NCI-H69 (cell line): ENCODE measurements at regions not wholly inside any gene's neighbourhood (a gene's known extent, or its start where the extent isn't known, plus 50 kb on each side); places are given as distances from the start of the nearest gene placed in this dataset.
A peak's percentile ranks its signal among the peaks of the same experiment; 100 is the strongest.
"Not testable (repeated sequence)": the region's sequence is repeated elsewhere in the genome, so short reads cannot be mapped to it uniquely, and the experiment has no call there.

Source experiments
- DNase-seq: peaks from one replicate; lab custom pipeline; 2025; lab: John Stamatoyannopoulos, UW

DNA sequence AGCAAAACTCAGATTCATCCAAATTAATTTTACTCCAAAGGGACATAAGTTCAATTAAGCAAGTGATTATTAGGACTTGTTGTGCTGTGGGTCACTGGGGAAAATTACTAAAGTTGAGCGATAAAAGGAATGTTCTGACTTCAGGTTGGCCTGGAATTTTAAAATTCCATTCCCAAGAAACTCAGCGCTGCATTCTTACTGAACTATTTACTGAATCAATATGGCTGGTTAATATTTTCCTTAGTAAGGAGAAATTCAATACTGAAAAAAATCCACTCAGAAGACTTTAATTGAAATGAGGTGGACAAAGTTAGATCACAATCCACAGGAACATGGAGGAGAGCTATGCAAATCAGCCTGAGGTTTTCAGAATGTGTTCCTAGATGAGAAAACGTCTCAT lies 578.9 kb upstream of the NR5A2 start:
- DNase-seq = no peak

- no peak for DNase-seq
Measured at GRCh38 chr1:199449221-199449620, 578.3 kb upstream of the NR5A2 start.

GRCh38 chr1:199449681-199450080 lies 577.8 kb upstream of the NR5A2 start:
- no peak for DNase-seq

DNA sequence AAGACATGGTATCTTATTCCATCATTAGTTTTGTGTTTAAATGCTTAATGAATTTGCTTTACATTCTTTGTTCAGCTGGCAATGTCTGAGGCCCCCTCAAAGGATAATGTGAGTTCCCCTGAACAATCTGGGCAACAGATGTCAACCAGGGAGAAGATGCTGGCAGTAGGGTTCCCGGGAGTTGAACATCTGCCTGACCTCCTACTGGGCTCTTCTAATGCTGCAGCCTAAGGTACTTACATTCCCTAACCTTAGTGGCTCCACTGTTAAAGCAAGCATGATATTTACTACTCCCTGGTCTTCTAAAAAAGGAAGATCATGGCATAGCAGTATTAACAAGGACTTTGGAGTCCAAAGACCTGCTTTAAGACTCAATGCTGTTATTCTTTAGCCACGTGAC lies 574.9 kb upstream of the NR5A2 start:
- peak; percentile 90 for DNase-seq

GRCh38 chr1:199453723-199454122 lies 573.8 kb upstream of the NR5A2 start:
- DNase-seq = peak; percentile 40

DNA sequence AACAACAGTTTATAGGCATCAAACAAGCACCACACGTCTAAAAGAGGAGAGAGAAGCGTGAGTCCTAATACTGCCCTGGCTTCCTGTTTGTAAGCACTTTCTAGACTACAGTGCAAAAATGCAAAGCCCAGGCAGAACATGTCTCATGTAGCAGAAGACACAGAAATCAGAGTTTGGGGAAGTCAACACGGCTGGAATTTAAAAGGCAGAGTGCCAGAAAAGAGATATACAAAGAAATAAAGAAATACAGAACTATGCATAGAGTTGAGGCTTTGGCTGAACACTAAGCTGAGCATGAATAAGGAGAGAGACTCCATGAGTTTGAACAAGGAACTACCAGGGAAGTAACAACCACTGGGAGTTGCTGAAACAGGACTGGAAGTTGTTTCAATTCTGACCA lies 566.6 kb upstream of the NR5A2 start:
- DNase-seq = peak; percentile 22

GRCh38 chr1:199463521-199464127 lies 563.9 kb upstream of the NR5A2 start:
- DNase-seq = peak; percentile 85

GRCh38 chr1:199466961-199467360 lies 560.5 kb upstream of the NR5A2 start:
- DNase-seq = no peak

DNA sequence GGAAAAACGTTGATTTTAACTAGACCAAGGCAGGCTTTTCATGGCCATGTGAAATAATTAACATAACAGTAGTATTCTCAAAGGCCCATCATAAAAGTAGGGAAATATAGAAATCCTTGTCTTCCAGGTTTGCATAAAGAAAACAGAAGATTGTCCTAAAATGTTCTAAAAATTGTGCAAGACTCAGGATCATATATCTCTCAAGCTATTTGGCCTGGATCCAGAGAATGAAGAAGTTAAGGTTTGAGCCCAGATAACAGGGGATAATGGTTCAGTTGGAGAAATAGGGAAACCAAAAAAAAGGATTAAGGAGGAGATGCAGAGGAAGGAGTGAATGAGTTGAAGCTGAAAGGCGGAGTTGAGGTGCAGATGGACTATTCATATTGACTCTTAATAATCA lies 555.5 kb upstream of the NR5A2 start:
- no peak for DNase-seq

DNA sequence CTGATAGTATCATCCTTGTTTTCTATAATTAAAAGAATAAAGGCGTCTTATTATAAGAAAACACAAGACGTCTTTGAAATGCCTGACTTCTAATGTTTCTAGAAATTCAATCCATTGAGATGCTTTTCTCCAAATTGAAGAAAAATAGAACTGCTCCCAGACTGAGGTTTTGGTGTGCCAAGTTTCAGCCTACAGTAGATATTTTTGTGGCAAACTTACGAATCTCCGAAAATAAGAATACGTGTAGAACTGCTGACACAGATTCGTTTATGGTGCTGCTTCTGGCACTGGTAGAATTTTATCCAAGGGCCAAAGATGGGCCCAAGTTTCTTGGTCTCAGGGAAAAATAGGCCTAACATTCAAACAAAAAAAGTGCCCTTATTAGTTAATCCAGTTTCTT lies 554.5 kb upstream of the NR5A2 start:
- DNase-seq = no peak

DNA sequence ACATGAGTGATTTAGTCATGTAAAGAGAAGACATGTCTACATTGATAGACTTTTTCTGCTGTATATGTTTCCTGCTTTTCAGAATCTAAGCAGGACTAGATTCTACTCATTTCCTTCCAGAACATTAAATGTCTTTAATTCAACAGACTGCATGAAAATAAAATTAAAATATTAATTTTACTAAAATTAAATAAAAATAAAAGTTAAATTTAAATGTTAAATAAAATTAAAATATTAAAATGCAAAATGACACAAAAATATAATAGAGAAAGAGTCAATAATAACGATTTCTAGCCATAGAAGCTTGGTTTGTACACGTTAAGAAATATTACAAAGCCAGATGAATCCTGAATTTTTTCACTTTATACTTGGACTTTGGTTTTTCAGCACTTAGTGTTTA lies 552.8 kb upstream of the NR5A2 start:
- no peak for DNase-seq

DNA sequence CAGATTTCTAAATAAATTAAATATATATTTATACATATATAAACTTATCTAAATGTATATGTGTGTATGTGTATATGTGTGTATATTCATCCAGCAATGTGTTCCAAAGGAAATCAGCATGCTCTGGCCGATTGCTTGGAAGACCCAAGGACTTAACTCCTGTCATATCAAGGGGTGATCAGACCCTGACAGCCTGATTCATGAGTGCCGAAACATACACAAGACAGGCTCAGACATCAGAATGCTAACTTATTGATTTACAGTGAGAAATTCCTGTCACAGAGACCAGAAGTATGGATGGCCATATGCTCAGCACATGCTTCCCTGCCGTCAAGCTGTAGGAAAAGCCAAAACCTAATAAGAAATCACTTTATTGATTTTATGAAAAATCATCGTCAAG lies 545.1 kb upstream of the NR5A2 start:
- DNase-seq = no peak

GRCh38 chr1:199489594-199489993 lies 537.9 kb upstream of the NR5A2 start:
- DNase-seq = no peak

GRCh38 chr1:199490769-199491527 lies 536.6 kb upstream of the NR5A2 start:
- DNase-seq = peak; percentile 65

- DNase-seq = no peak
Measured at GRCh38 chr1:199495432-199495831, 532.1 kb upstream of the NR5A2 start.

- DNase-seq = not testable (repeated sequence)
Measured at GRCh38 chr1:199498802-199499201, 528.7 kb upstream of the NR5A2 start.

GRCh38 chr1:199508072-199508471 lies 519.4 kb upstream of the NR5A2 start:
- DNase-seq = no peak

- DNase-seq = no peak
Measured at GRCh38 chr1:199508653-199509052, 518.9 kb upstream of the NR5A2 start.

DNA sequence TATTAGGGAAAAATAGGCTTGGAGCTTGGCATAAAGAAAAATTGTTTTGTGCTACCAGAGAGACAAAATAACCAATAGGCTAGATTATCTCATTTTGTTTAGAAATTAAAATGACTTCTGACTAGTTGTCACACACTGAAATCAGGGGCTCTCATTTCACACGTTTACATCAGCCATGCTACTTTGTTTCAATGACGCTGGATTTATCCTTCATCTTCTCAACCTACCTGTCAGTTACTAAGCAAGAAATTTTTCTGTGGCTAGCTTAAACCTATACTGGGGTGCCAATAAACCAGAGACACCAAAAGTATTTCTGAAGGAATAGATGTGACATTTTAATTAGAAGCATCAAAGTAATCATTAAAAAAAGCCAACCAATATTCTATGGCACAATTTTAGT lies 518.1 kb upstream of the NR5A2 start:
- no peak for DNase-seq

GRCh38 chr1:199510314-199510713 lies 517.2 kb upstream of the NR5A2 start:
- DNase-seq = no peak

- peak; percentile 87 for DNase-seq
Measured at GRCh38 chr1:199512037-199512710, 515.3 kb upstream of the NR5A2 start.

DNA sequence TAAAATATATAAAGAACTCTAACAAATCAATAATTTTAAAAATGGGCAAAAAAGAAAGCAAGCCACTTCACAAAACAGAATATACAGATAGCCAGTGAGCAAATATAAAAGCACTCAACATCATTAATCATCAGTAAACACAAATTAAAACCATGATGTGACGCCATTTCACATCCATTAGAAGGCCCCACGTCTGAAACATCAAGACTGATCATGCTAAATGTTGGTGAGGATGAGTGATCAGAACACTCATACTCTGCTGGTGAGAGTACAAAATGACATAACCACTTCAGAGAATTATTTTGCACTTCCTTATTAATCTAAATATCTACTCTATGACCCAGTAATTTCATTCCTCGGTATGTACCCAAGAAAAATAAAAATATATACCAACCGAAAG lies 512.2 kb upstream of the NR5A2 start:
- DNase-seq = no peak

DNA sequence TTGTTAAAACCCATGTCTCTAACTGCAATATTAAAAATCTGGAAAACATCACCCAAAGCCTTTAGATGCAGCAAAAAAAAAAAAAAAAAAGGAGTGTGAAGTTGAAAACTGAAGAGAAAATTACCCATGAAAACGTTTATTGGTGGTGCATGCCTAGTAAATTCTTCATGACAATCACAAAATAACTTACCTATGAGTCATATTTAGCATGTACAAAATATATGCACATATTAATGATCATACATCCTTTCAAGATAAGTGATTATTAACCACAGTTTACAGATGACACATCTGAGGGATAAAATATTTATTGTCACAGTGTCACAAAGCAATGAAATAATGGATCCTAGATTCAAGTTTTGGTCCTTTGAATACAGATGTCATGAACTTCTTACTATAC lies 505.2 kb upstream of the NR5A2 start:
- no peak for DNase-seq
